GM13977 (cell line): ENCODE measurements at regions not wholly inside any gene's neighbourhood (a gene's known extent, or its start where the extent isn't known, plus 50 kb on each side); places are given as distances from the start of the nearest gene placed in this dataset.

Experiments used
- DNase-seq: peaks from one replicate; pipeline ENCODE4 v3.0.0; 2012; ENCODE audit warnings: low spot score
- CTCF ChIP-seq: IDR thresholded peaks from 2 replicates; pipeline ENCODE4 v1.5.1; 2012; ENCODE audit warnings: mild to moderate bottlenecking, control low read depth; ENCODE audit not compliant: insufficient read depth; ENCODE audit errors: extremely low read depth, missing control alignments
- in situ Hi-C: fragments of 300-500 bp; cut with MboI; formaldehyde crosslinking; loops from one replicate; pipeline ENCODE4 v1.12.0; 2022; ENCODE audit warnings: low sequenced_read_pairs, low pct_unique_long_range_greater_than_20kb, mixed read lengths, inconsistent platforms; ENCODE audit not compliant: unreplicated experiment

GRCh38 chr3:67297715-67298475 is 299.8 kb downstream of the KBTBD8 start:
- in situ Hi-C loops = no loop called here
- DNase-seq = no peak
- no peak for TF ChIP-seq CTCF

GRCh38 chr3:67301556-67301955 is 303.4 kb downstream of the KBTBD8 start:
- in situ Hi-C loops = no loop called here
- no peak for DNase-seq
- TF ChIP-seq CTCF = no peak

GRCh38 chr3:67302489-67302888 is 304.4 kb downstream of the KBTBD8 start:
- no peak for DNase-seq
- in situ Hi-C loops = no loop called here
- no peak for TF ChIP-seq CTCF

- in situ Hi-C loops = no loop called here
- no peak for DNase-seq
- no peak for TF ChIP-seq CTCF
These were observed 307.1 kb downstream of the KBTBD8 start for GRCh38 chr3:67305160-67305559.

GRCh38 chr3:67305922-67306321 is 307.8 kb downstream of the KBTBD8 start:
- no peak for DNase-seq
- in situ Hi-C loops = no loop called here
- no peak for TF ChIP-seq CTCF

- TF ChIP-seq CTCF = no peak
- no peak for DNase-seq
- in situ Hi-C loops = no loop called here
These were observed 313.3 kb downstream of the KBTBD8 start for GRCh38 chr3:67311440-67311839.
